Nephron progenitor cell (in vitro differentiated cells): ENCODE measurements at regions not wholly inside any gene's neighbourhood (a gene's known extent, or its start where the extent isn't known, plus 50 kb on each side); places are given as distances from the start of the nearest gene placed in this dataset.

ENCODE experiments used
- DNase-seq: peaks from one replicate; pipeline ENCODE4 v3.0.0; 2021
- H3K27ac Mint-ChIP-seq: 2 replicates; pipeline ENCODE4 v1.8.0; 2021; ENCODE audit warnings: mild to moderate bottlenecking, moderate library complexity, mixed read lengths
- H3K27me3 Mint-ChIP-seq: 2 replicates; pipeline ENCODE4 v1.8.0; 2021; ENCODE audit warnings: mild to moderate bottlenecking, low read depth, mixed read lengths; ENCODE audit not compliant: poor library complexity
- H3K36me3 Mint-ChIP-seq: 2 replicates; pipeline ENCODE4 v1.8.0; 2021; ENCODE audit warnings: low read depth, mixed read lengths
- H3K4me1 Mint-ChIP-seq: 2 replicates; pipeline ENCODE4 v1.8.0; 2021; ENCODE audit warnings: mixed read lengths
- H3K4me3 Mint-ChIP-seq: 2 replicates; pipeline ENCODE4 v1.8.0; 2021; ENCODE audit warnings: mild to moderate bottlenecking, moderate library complexity, mixed read lengths
- H3K9me3 Mint-ChIP-seq: 2 replicates; pipeline ENCODE4 v1.8.0; 2021; ENCODE audit warnings: mild to moderate bottlenecking, moderate library complexity, mixed read lengths
- TF ChIP-seq, protein P1 (sequence below): fragments of 200-600 bp; sonication (generic); IDR thresholded peaks from 2 replicates; pipeline ENCODE4 v1.5.0; 2021; ENCODE audit warnings: antibody characterized with exemption

DNA sequence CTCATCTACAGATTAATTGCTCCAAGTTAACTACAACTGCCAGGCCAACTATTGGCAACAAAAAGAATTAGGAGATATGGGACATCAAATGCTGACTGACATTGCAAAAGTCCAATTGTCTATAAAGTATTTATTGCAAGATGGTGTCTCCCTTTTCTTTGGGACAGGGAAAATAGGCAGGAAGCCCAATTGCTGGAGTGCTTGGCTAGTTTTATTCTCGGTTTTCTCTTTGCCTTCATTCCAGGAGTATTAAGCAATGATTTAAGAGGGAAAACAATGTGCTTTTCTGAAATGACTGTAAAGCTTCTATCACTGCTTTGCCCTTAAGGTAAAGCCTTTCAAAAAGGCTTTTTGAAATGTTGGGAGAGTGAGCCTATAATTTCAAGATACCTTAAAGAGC, 62.8 kb upstream of the DIAPH2 start:
- TF ChIP-seq, protein P1, sequence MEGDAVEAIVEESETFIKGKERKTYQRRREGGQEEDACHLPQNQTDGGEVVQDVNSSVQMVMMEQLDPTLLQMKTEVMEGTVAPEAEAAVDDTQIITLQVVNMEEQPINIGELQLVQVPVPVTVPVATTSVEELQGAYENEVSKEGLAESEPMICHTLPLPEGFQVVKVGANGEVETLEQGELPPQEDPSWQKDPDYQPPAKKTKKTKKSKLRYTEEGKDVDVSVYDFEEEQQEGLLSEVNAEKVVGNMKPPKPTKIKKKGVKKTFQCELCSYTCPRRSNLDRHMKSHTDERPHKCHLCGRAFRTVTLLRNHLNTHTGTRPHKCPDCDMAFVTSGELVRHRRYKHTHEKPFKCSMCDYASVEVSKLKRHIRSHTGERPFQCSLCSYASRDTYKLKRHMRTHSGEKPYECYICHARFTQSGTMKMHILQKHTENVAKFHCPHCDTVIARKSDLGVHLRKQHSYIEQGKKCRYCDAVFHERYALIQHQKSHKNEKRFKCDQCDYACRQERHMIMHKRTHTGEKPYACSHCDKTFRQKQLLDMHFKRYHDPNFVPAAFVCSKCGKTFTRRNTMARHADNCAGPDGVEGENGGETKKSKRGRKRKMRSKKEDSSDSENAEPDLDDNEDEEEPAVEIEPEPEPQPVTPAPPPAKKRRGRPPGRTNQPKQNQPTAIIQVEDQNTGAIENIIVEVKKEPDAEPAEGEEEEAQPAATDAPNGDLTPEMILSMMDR, result no peak
- Mint-ChIP-seq H3K27ac (no peak overlapping the region), H3K36me3 (no peaks in the 10 kb centered on the region), H3K4me1 (no peaks in the 10 kb centered on the region), H3K4me3 (no peak overlapping the region), H3K9me3 (no peaks in the 10 kb centered on the region), H3K27me3 (no peaks in the 10 kb centered on the region)
- DNase-seq, result no peak
